RKO (cell line): ENCODE measurements at regions not wholly inside any gene's neighbourhood (a gene's known extent, or its start where the extent isn't known, plus 50 kb on each side); places are given as distances from the start of the nearest gene placed in this dataset.
"Not testable (repeated sequence)": the region's sequence is repeated elsewhere in the genome, so short reads cannot be mapped to it uniquely, and the experiment has no call there.

Source experiments
- DNase-seq: peaks from one replicate; pipeline ENCODE4 v3.0.0-alpha.2; 2016; ENCODE audit warnings: low spot score

DNA sequence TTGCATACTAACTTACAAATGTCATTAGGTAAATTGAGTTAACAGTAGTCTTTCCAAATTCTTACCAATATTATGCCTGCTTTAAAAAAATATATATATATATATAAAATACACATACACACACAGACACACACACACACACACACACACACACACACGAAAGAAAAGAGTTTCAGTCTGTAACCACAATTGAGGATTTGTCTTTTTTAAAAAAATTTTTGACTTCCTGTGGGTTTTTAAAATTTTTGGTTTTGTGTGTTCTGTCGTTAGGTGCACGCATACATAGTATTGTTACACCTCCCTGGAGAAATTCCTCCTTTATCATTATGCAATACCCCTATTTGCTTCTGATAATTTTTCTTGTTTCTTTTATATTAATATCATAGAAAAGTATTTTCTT is 129.3 kb upstream of the LRRC61 start:
- not testable (repeated sequence) for DNase-seq
